ENCODE measurements at regions not wholly inside any gene's neighbourhood (a gene's known extent, or its start where the extent isn't known, plus 50 kb on each side); places are given as distances from the start of the nearest gene placed in this dataset.
"Not testable (repeated sequence)": the region's sequence is repeated elsewhere in the genome, so short reads cannot be mapped to it uniquely, and the experiment has no call there.

GRCh38 chr3:134704133-134704532 lies 53.3 kb upstream of the KY start:
- DNase-seq (ENCODE audit: low spot score), result no peak

GRCh38 chr3:134704556-134704955 lies 53.7 kb upstream of the KY start:
- DNase-seq (ENCODE audit: low spot score), result no peak

- no peak for DNase-seq (ENCODE audit: low spot score)
These were observed 57.2 kb upstream of the KY start for GRCh38 chr3:134707908-134708597.

GRCh38 chr3:134708671-134709070 lies 57.8 kb upstream of the KY start:
- DNase-seq (ENCODE audit: low spot score), result no peak

GRCh38 chr3:134709076-134709475 lies 58.3 kb upstream of the KY start:
- DNase-seq (ENCODE audit: low spot score), result no peak

GRCh38 chr3:134709561-134710312 lies 58.9 kb upstream of the KY start:
- DNase-seq (ENCODE audit: low spot score), result peak; percentile 3

- no peak for DNase-seq (ENCODE audit: low spot score)
These were observed 59.5 kb upstream of the KY start for GRCh38 chr3:134710313-134710680.

GRCh38 chr3:134711284-134711683 lies 60.5 kb upstream of the KY start:
- DNase-seq (ENCODE audit: low spot score), result no peak

GRCh38 chr3:134713671-134714070 lies 62.8 kb upstream of the KY start:
- no peak for DNase-seq (ENCODE audit: low spot score)

GRCh38 chr3:134718726-134719125 lies 67.9 kb upstream of the KY start:
- DNase-seq (ENCODE audit: low spot score), result no peak

- no peak for DNase-seq (ENCODE audit: low spot score)
These were observed 70.4 kb upstream of the KY start for GRCh38 chr3:134721214-134721613.

- no peak for DNase-seq (ENCODE audit: low spot score)
These were observed 72.1 kb upstream of the EPHB1 start for GRCh38 chr3:134722969-134723368.

- DNase-seq (ENCODE audit: low spot score), result no peak
These were observed 65.4 kb upstream of the EPHB1 start for GRCh38 chr3:134729649-134730048.

- DNase-seq (ENCODE audit: low spot score), result no peak
These were observed 57.5 kb upstream of the EPHB1 start for GRCh38 chr3:134737516-134737915.

- not testable (repeated sequence) for DNase-seq (ENCODE audit: low spot score)
These were observed 55.0 kb upstream of the EPHB1 start for GRCh38 chr3:134740077-134740476.

GRCh38 chr3:134742202-134742601 lies 52.9 kb upstream of the EPHB1 start:
- DNase-seq (ENCODE audit: low spot score), result no peak

- DNase-seq (ENCODE audit: low spot score), result no peak
These were observed 52.1 kb upstream of the EPHB1 start for GRCh38 chr3:134743006-134743405.

Data from umbilical cord (tissue), 1 donor.